PC-9 (cell line): ENCODE measurements at regions not wholly inside any gene's neighbourhood (a gene's known extent, or its start where the extent isn't known, plus 50 kb on each side); places are given as distances from the start of the nearest gene placed in this dataset.

Experiments used
- CTCF ChIP-seq: fragments of 200-600 bp; sonication (generic); conservative IDR thresholded peaks from 2 replicates; pipeline ENCODE4 v1.6.1; 2017; ENCODE audit warnings: mixed run types, antibody characterized with exemption, mild to moderate bottlenecking, moderate library complexity
- EZH2 ChIP-seq: fragments of 200-600 bp; sonication (generic); IDR thresholded peaks from 2 replicates; pipeline ENCODE4 v1.8.0; 2017; ENCODE audit warnings: antibody characterized with exemption, low read depth

- TF ChIP-seq CTCF (no peak), EZH2 (no peak)
These were observed 135.9 kb upstream of the ASB18 start for GRCh38 chr2:236400046-236400574.
